ENCODE measurements at regions not wholly inside any gene's neighbourhood (a gene's known extent, or its start where the extent isn't known, plus 50 kb on each side); places are given as distances from the start of the nearest gene placed in this dataset.

DNA sequence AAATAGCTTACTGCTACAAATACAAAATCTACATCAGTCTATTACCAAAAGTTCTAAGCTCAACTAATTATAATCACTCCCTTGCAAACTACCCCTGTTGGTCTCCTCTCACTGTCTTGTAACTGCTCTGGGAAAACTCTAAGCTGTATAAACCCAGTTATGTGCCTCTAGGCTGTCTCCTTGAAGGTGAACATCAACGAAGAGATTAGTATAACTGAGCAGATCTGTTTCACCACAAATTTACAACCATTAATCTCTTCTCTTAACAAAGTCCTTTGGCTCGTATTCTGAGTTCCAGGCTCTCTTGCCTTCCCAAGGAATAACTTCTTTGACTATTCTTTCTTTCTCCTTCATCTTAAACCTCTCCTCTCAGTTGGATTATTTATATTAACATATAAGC lies 84.4 kb upstream of the PRMT6 start:
- no peak for TF ChIP-seq DPF2 (IDR thresholded peaks at IDR 0.05)
- TF ChIP-seq, protein P1, sequence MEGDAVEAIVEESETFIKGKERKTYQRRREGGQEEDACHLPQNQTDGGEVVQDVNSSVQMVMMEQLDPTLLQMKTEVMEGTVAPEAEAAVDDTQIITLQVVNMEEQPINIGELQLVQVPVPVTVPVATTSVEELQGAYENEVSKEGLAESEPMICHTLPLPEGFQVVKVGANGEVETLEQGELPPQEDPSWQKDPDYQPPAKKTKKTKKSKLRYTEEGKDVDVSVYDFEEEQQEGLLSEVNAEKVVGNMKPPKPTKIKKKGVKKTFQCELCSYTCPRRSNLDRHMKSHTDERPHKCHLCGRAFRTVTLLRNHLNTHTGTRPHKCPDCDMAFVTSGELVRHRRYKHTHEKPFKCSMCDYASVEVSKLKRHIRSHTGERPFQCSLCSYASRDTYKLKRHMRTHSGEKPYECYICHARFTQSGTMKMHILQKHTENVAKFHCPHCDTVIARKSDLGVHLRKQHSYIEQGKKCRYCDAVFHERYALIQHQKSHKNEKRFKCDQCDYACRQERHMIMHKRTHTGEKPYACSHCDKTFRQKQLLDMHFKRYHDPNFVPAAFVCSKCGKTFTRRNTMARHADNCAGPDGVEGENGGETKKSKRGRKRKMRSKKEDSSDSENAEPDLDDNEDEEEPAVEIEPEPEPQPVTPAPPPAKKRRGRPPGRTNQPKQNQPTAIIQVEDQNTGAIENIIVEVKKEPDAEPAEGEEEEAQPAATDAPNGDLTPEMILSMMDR (IDR thresholded peaks at IDR 0.05 in 2 of 3, conservative IDR thresholded peaks at IDR 0.05 in 1 of 3; ENCODE audit: control insufficient read depth in 2 of 3, extremely low read depth in 1 of 3, insufficient read depth in 1 of 3, low read depth in 3 of 3, low read length in 3 of 3): no peak
- TF ChIP-seq FOXM1 (IDR thresholded peaks at IDR 0.05; ENCODE audit: low read depth, low read length): no peak
- TF ChIP-seq EP300 (IDR thresholded peaks at IDR 0.05; ENCODE audit: borderline replicate concordance in 1 of 2, control insufficient read depth in 1 of 2, low read depth in 2 of 2, low read length in 2 of 2): no peak
- TF ChIP-seq POLR2AphosphoS5 (IDR thresholded peaks at IDR 0.05; ENCODE audit: low read length): no peak
- TF ChIP-seq, protein P2, sequence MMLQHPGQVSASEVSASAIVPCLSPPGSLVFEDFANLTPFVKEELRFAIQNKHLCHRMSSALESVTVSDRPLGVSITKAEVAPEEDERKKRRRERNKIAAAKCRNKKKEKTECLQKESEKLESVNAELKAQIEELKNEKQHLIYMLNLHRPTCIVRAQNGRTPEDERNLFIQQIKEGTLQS (IDR thresholded peaks at IDR 0.05; ENCODE audit: borderline replicate concordance, extremely low read depth, low read depth, low read length): no peak
- TF ChIP-seq EZH2 (IDR thresholded peaks at IDR 0.05; ENCODE audit: borderline replicate concordance, control insufficient read depth, low read depth, low read length): no peak
- no peak for TF ChIP-seq TAF1 (IDR thresholded peaks at IDR 0.05; ENCODE audit: borderline replicate concordance, low read depth, low read length)
- no peak for TF ChIP-seq RB1 (IDR thresholded peaks at IDR 0.05; ENCODE audit: borderline replicate concordance)
- TF ChIP-seq SMC3 (IDR thresholded peaks at IDR 0.05; ENCODE audit: borderline replicate concordance, low read length): no peak

Measured in GM12878 (cell line).